ENCODE measurements at regions not wholly inside any gene's neighbourhood (a gene's known extent, or its start where the extent isn't known, plus 50 kb on each side); places are given as distances from the start of the nearest gene placed in this dataset.

- DNase-seq (ENCODE audit: low read depth in 2 of 2), result no peak
Measured at GRCh38 chr2:58568901-58569300, 327.8 kb upstream of the FANCL start.

- DNase-seq (ENCODE audit: low read depth in 2 of 2), result no peak
Measured at GRCh38 chr2:58562276-58562675, 321.2 kb upstream of the FANCL start.

GRCh38 chr2:58560531-58560930, 319.4 kb upstream of the FANCL start:
- no peak for DNase-seq (ENCODE audit: low read depth in 2 of 2)

- no peak for DNase-seq (ENCODE audit: low read depth in 2 of 2)
Measured at GRCh38 chr2:58558881-58559280, 317.8 kb upstream of the FANCL start.

- DNase-seq (ENCODE audit: low read depth in 2 of 2), result no peak
Measured at GRCh38 chr2:58557176-58557575, 316.1 kb upstream of the FANCL start.

- DNase-seq (ENCODE audit: low read depth in 2 of 2), result no peak
Measured at GRCh38 chr2:58553937-58554336, 312.8 kb upstream of the FANCL start.

GRCh38 chr2:58553522-58553921, 312.4 kb upstream of the FANCL start:
- no peak for DNase-seq (ENCODE audit: low read depth in 2 of 2)

- DNase-seq (ENCODE audit: low read depth in 2 of 2), result no peak
Measured at GRCh38 chr2:58545300-58546280, 304.5 kb upstream of the FANCL start.

GRCh38 chr2:58543442-58543841, 302.3 kb upstream of the FANCL start:
- DNase-seq (ENCODE audit: low read depth in 2 of 2), result no peak

GRCh38 chr2:58541511-58541910, 300.4 kb upstream of the FANCL start:
- no peak for DNase-seq (ENCODE audit: low read depth in 2 of 2)

GRCh38 chr2:58540681-58541080, 299.6 kb upstream of the FANCL start:
- DNase-seq (ENCODE audit: low read depth in 2 of 2), result no peak

GRCh38 chr2:58539973-58540372, 298.8 kb upstream of the FANCL start:
- DNase-seq (ENCODE audit: low read depth in 2 of 2), result no peak

- no peak for DNase-seq (ENCODE audit: low read depth in 2 of 2)
Measured at GRCh38 chr2:58535990-58536389, 294.9 kb upstream of the FANCL start.

GRCh38 chr2:58535182-58535581, 294.1 kb upstream of the FANCL start:
- DNase-seq (ENCODE audit: low read depth in 2 of 2), result no peak

GRCh38 chr2:58533376-58533775, 292.3 kb upstream of the FANCL start:
- no peak for DNase-seq (ENCODE audit: low read depth in 2 of 2)

GRCh38 chr2:58532641-58533040, 291.5 kb upstream of the FANCL start:
- no peak for DNase-seq (ENCODE audit: low read depth in 2 of 2)

- no peak for DNase-seq (ENCODE audit: low read depth in 2 of 2)
Measured at GRCh38 chr2:58527647-58528046, 286.5 kb upstream of the FANCL start.

GRCh38 chr2:58521803-58522554, 280.9 kb upstream of the FANCL start:
- no peak for DNase-seq (ENCODE audit: low read depth in 2 of 2)

GRCh38 chr2:58520903-58521302, 279.8 kb upstream of the FANCL start:
- no peak for DNase-seq (ENCODE audit: low read depth in 2 of 2)

- DNase-seq (ENCODE audit: low read depth in 2 of 2), result no peak
Measured at GRCh38 chr2:58517881-58518280, 276.8 kb upstream of the FANCL start.

- no peak for DNase-seq (ENCODE audit: low read depth in 2 of 2)
Measured at GRCh38 chr2:58516695-58517094, 275.6 kb upstream of the FANCL start.

- DNase-seq (ENCODE audit: low read depth in 2 of 2), result no peak
Measured at GRCh38 chr2:58515827-58516573, 274.9 kb upstream of the FANCL start.

All from stimulated activated CD8-positive, alpha-beta memory T cell treated with anti-CD3 and anti-CD28 coated beads, Interleukin-15, amount 100 ng/mL, for 48 hours (primary cell).